H9 (cell line): ENCODE measurements at regions not wholly inside any gene's neighbourhood (a gene's known extent, or its start where the extent isn't known, plus 50 kb on each side); places are given as distances from the start of the nearest gene placed in this dataset.
A peak's percentile ranks its signal among the peaks of the same experiment; 100 is the strongest.

Experiments
- DNase-seq: peaks from one replicate; pipeline ENCODE4 v3.0.0-alpha.2; 2017
- H2AFZ ChIP-seq: one replicate; pipeline ENCODE4 v1.6.1; 2013; ENCODE audit warnings: mild to moderate bottlenecking, low read length, control low read depth, moderate library complexity
- H2AK5ac ChIP-seq: 2 replicates; pipeline ENCODE4 v1.6.1; 2013; ENCODE audit warnings: low read length, control low read depth, mixed read lengths; ENCODE audit not compliant: insufficient read length
- H2BK120ac ChIP-seq: one replicate; pipeline ENCODE4 v1.6.1; 2013; ENCODE audit warnings: low read depth, mild to moderate bottlenecking, low read length, control low read depth, inconsistent platforms; ENCODE audit not compliant: poor library complexity, severe bottlenecking
- H2BK12ac ChIP-seq: 2 replicates; pipeline ENCODE4 v1.6.1; 2013; ENCODE audit warnings: low read length, control low read depth, mixed read lengths, low read depth; ENCODE audit not compliant: insufficient read length
- H2BK15ac ChIP-seq: 2 replicates; pipeline ENCODE4 v1.6.1; 2013; ENCODE audit warnings: low read depth, low read length, control low read depth
- H2BK20ac ChIP-seq: one replicate; pipeline ENCODE4 v1.6.1; 2013; ENCODE audit warnings: low read depth, mild to moderate bottlenecking, low read length, control low read depth, inconsistent platforms; ENCODE audit not compliant: poor library complexity, severe bottlenecking
- H2BK5ac ChIP-seq: 2 replicates; pipeline ENCODE4 v1.6.1; 2013; ENCODE audit warnings: low read length, control low read depth, mixed read lengths; ENCODE audit not compliant: insufficient read length
- H3K14ac ChIP-seq: 2 replicates; pipeline ENCODE4 v1.6.1; 2013; ENCODE audit warnings: low read length, control low read depth; ENCODE audit not compliant: insufficient read depth
- H3K18ac ChIP-seq: 2 replicates; pipeline ENCODE4 v1.6.1; 2013; ENCODE audit warnings: low read depth, mild to moderate bottlenecking, mixed read lengths, low read length, control low read depth; ENCODE audit not compliant: insufficient read length
- H3K23ac ChIP-seq: 2 replicates; pipeline ENCODE4 v1.6.1; 2013; ENCODE audit warnings: low read length, control low read depth, mixed read lengths, low read depth; ENCODE audit not compliant: insufficient read length
- H3K23me2 ChIP-seq: 2 replicates; pipeline ENCODE4 v1.6.1; 2013; ENCODE audit warnings: low read depth, mild to moderate bottlenecking, mixed read lengths, low read length, control low read depth; ENCODE audit not compliant: insufficient read length, poor library complexity, severe bottlenecking
- H3K27ac ChIP-seq: 2 replicates; pipeline ENCODE4 v1.5.1; 2013; ENCODE audit warnings: low read length, control low read depth, mixed read lengths, low read depth; ENCODE audit not compliant: insufficient read length
- H3K27me3 ChIP-seq: 2 replicates; pipeline ENCODE4 v1.6.1; 2013; ENCODE audit warnings: low read length, control low read depth, inconsistent platforms; ENCODE audit not compliant: insufficient read depth
- H3K4ac ChIP-seq: 2 replicates; pipeline ENCODE4 v1.6.1; 2013; ENCODE audit warnings: low read depth, mild to moderate bottlenecking, control low read depth, inconsistent platforms, low read length, moderate library complexity
- H3K4me1 ChIP-seq: 2 replicates; pipeline ENCODE4 v1.6.1; 2013; ENCODE audit warnings: low read length, control low read depth, inconsistent platforms; ENCODE audit not compliant: insufficient read depth
- H3K4me2 ChIP-seq: 2 replicates; pipeline ENCODE4 v1.6.1; 2013; ENCODE audit warnings: low read length, control low read depth, mixed read lengths; ENCODE audit not compliant: insufficient read length, insufficient read depth
- H3K56ac ChIP-seq: 2 replicates; pipeline ENCODE4 v1.6.1; 2013; ENCODE audit warnings: low read depth, mild to moderate bottlenecking, mixed read lengths, low read length, control low read depth; ENCODE audit not compliant: insufficient read length
- H3K79me1 ChIP-seq: 2 replicates; pipeline ENCODE4 v1.6.1; 2013; ENCODE audit warnings: low read depth, mild to moderate bottlenecking, moderate library complexity, low read length, control low read depth, inconsistent platforms; ENCODE audit not compliant: insufficient read depth, poor library complexity, severe bottlenecking
- H3K79me2 ChIP-seq: 2 replicates; pipeline ENCODE4 v1.6.1; 2013; ENCODE audit warnings: low read length, control low read depth, inconsistent platforms; ENCODE audit not compliant: insufficient read depth
- H3K9ac ChIP-seq: 2 replicates; pipeline ENCODE4 v1.6.1; 2013; ENCODE audit warnings: low read length, control low read depth, mixed read lengths; ENCODE audit not compliant: insufficient read length; ENCODE audit errors: extremely low read depth
- H3K9me3 ChIP-seq: one replicate; pipeline ENCODE4 v1.6.1; 2013; ENCODE audit warnings: low read depth, low read length, inconsistent platforms; ENCODE audit not compliant: control insufficient read depth
- H3T11ph ChIP-seq: one replicate; pipeline ENCODE4 v1.6.1; 2013; ENCODE audit warnings: mild to moderate bottlenecking, low read length, control low read depth, inconsistent platforms
- H4K20me1 ChIP-seq: one replicate; pipeline ENCODE4 v1.6.1; 2013; ENCODE audit not compliant: control insufficient read depth, insufficient read length, insufficient read depth
- H4K5ac ChIP-seq: 2 replicates; pipeline ENCODE4 v1.6.1; 2013; ENCODE audit warnings: low read depth, mild to moderate bottlenecking, mixed read lengths, low read length, control low read depth; ENCODE audit not compliant: insufficient read length
- H4K8ac ChIP-seq: replicated peaks from 2 replicates; pipeline ENCODE4 v1.6.1; 2013; ENCODE audit warnings: low read length, control low read depth, mixed read lengths, low read depth; ENCODE audit not compliant: insufficient read length
- H4K91ac ChIP-seq: 2 replicates; pipeline ENCODE4 v1.6.1; 2013; ENCODE audit warnings: low read depth, mild to moderate bottlenecking, moderate library complexity, mixed read lengths, low read length, control low read depth; ENCODE audit not compliant: insufficient read length
- H3K27ac Mint-ChIP-seq, 3 experiments: 2 replicates in 2 of 3; 3 replicates in 1 of 3; pipeline ENCODE4 v1.8.0; 2020 to 2021; ENCODE audit warnings: mixed read lengths in 3 of 3, mild to moderate bottlenecking in 1 of 3, moderate library complexity in 1 of 3
- H3K27me3 Mint-ChIP-seq: 2 replicates; pipeline ENCODE4 v1.8.0; 2021; ENCODE audit warnings: low read depth, mild to moderate bottlenecking, moderate library complexity, mixed read lengths
- H3K36me3 Mint-ChIP-seq, 3 experiments: 2 replicates in 2 of 3; 3 replicates in 1 of 3; pipeline ENCODE4 v1.8.0; 2020 to 2021; ENCODE audit warnings: low read depth in 3 of 3, mixed read lengths in 3 of 3; ENCODE audit not compliant: insufficient read depth in 1 of 3
- H3K4me1 Mint-ChIP-seq, 2 experiments: 2 replicates each; pipeline ENCODE4 v1.8.0; 2020; ENCODE audit warnings: mixed read lengths in 2 of 2
- H3K4me3 Mint-ChIP-seq, 2 experiments: 2 replicates in 1 of 2; 3 replicates in 1 of 2; pipeline ENCODE4 v1.8.0; 2020 to 2021; ENCODE audit warnings: mild to moderate bottlenecking in 2 of 2, mixed read lengths in 2 of 2, moderate library complexity in 1 of 2
- H3K9me3 Mint-ChIP-seq, 2 experiments: 2 replicates in 1 of 2; 3 replicates in 1 of 2; pipeline ENCODE4 v1.8.0; 2020; ENCODE audit warnings: mild to moderate bottlenecking in 2 of 2, mixed read lengths in 2 of 2, moderate library complexity in 1 of 2
- CTCF ChIP-seq: fragments of 200-600 bp; sonication (generic); conservative IDR thresholded peaks from 3 replicates; pipeline ENCODE4 v1.8.0; 2021; ENCODE audit warnings: antibody characterized with exemption, mild to moderate bottlenecking
- WGBS: extraction: QIAGEN DNeasy Blood & Tissue Kit; methylation state at CpG from one replicate; pipeline ENCODE4 v1.1.7; 2013; ENCODE audit warnings: missing lambda C conversion rate, low lambda C conversion rate, mixed read lengths; ENCODE audit not compliant: insufficient read length; ENCODE audit errors: extremely low coverage; 5-methylcytosine and 5-hydroxymethylcytosine counted together

- Histone ChIP-seq H2AFZ (peak overlapping the region; percentile 88), H2BK15ac (no peak overlapping the region), H3K4me1 (no peaks in the 10 kb centered on the region), H3K79me1 (no peaks in the 10 kb centered on the region), H3K14ac (no peak overlapping the region), H2BK120ac (no peak overlapping the region), H3K4me2 (no peak overlapping the region), H2AK5ac (no peak overlapping the region), H3K18ac (no peak overlapping the region), H3K79me2 (no peaks in the 10 kb centered on the region), H3K9ac (no peak overlapping the region), H4K5ac (no peak overlapping the region), H3K27ac (no peak overlapping the region), H3K23ac (no peak overlapping the region), H3K9me3 (no peaks in the 10 kb centered on the region), H2BK5ac (no peak overlapping the region), H4K91ac (no peak overlapping the region), H3K27me3 (no peaks in the 10 kb centered on the region), H3K4ac (no peak overlapping the region), H3T11ph (no peak overlapping the region), H4K20me1 (no peaks in the 10 kb centered on the region), H3K56ac (no peak overlapping the region), H2BK20ac (no peak overlapping the region), H4K8ac (no peak overlapping the region), H2BK12ac (no peak overlapping the region), H3K23me2 (no peaks in the 10 kb centered on the region)
- no peak for DNase-seq
- H3K4me3 Mint-ChIP-seq: no peak overlapping the region
- no peak for TF ChIP-seq CTCF
- H3K27me3 Mint-ChIP-seq: no peaks in the 10 kb centered on the region
- no peaks in the 10 kb centered on the region; a peak in 1 of 7 replicates for H3K36me3 Mint-ChIP-seq
- peaks cover 0 to 2% of the 10 kb centered on the region in 2 experiments; a peak in 1 of 5 replicates for H3K9me3 Mint-ChIP-seq
- no peak overlapping the region for H3K27ac Mint-ChIP-seq
- no peaks in the 10 kb centered on the region for H3K4me1 Mint-ChIP-seq
- no CpG with 5 or more reads among the region's 6 CpGs for WGBS
Observed at GRCh38 chr4:96149894-96150293, 310.0 kb downstream of the PDHA2 start.
